DMS114 treated with DMSO at 0.1 percent for 48 hours (cell line): ENCODE measurements at regions not wholly inside any gene's neighbourhood (a gene's known extent, or its start where the extent isn't known, plus 50 kb on each side); places are given as distances from the start of the nearest gene placed in this dataset.

Experiments
- DNase-seq: peaks from one replicate; lab custom pipeline; 2025; ENCODE audit not compliant: unreplicated experiment; lab: John Stamatoyannopoulos, UW

GRCh38 chr5:61777292-61777691, 445.2 kb downstream of the ZSWIM6 start:
- no peak for DNase-seq

- no peak for DNase-seq
Measured at GRCh38 chr5:61779743-61780142, 447.7 kb downstream of the ZSWIM6 start.

- no peak for DNase-seq
Measured at GRCh38 chr5:61783481-61783880, 451.4 kb downstream of the ZSWIM6 start.

GRCh38 chr5:61784341-61784740, 452.3 kb downstream of the ZSWIM6 start:
- DNase-seq: no peak

- no peak for DNase-seq
Measured at GRCh38 chr5:61788548-61788947, 456.5 kb downstream of the ZSWIM6 start.

- DNase-seq: no peak
Measured at GRCh38 chr5:61790007-61790406, 457.9 kb downstream of the ZSWIM6 start.

GRCh38 chr5:61790678-61791077, 458.6 kb downstream of the ZSWIM6 start:
- no peak for DNase-seq

- no peak for DNase-seq
Measured at GRCh38 chr5:61796773-61797172, 464.7 kb downstream of the ZSWIM6 start.

GRCh38 chr5:61800450-61800849, 468.4 kb downstream of the ZSWIM6 start:
- DNase-seq: no peak

GRCh38 chr5:61801174-61801573, 469.1 kb downstream of the ZSWIM6 start:
- DNase-seq: no peak

GRCh38 chr5:61802456-61802855, 470.4 kb downstream of the ZSWIM6 start:
- no peak for DNase-seq

GRCh38 chr5:61805101-61805500, 473.0 kb downstream of the ZSWIM6 start:
- no peak for DNase-seq

- DNase-seq: no peak
Measured at GRCh38 chr5:61806491-61807020, 474.5 kb downstream of the ZSWIM6 start.

GRCh38 chr5:61808091-61808490, 476.0 kb downstream of the ZSWIM6 start:
- no peak for DNase-seq

GRCh38 chr5:61808909-61809308, 476.9 kb downstream of the ZSWIM6 start:
- DNase-seq: no peak

- no peak for DNase-seq
Measured at GRCh38 chr5:61809651-61810050, 477.6 kb downstream of the ZSWIM6 start.

- no peak for DNase-seq
Measured at GRCh38 chr5:61811052-61811451, 479.0 kb downstream of the ZSWIM6 start.

- DNase-seq: no peak
Measured at GRCh38 chr5:61813361-61813760, 481.3 kb downstream of the ZSWIM6 start.

GRCh38 chr5:61815339-61815738, 483.3 kb downstream of the ZSWIM6 start:
- DNase-seq: no peak

GRCh38 chr5:61816146-61816545, 484.1 kb downstream of the ZSWIM6 start:
- no peak for DNase-seq

- no peak for DNase-seq
Measured at GRCh38 chr5:61816585-61817450, 484.8 kb downstream of the ZSWIM6 start.

GRCh38 chr5:61817472-61818326, 485.6 kb downstream of the ZSWIM6 start:
- DNase-seq: peak; percentile 51
